22Rv1 (cell line): ENCODE measurements at regions not wholly inside any gene's neighbourhood (a gene's known extent, or its start where the extent isn't known, plus 50 kb on each side); places are given as distances from the start of the nearest gene placed in this dataset.

Experiments used
- CTCF ChIP-seq: fragments of 450-650 bp; IDR thresholded peaks from 2 replicates; pipeline ENCODE4 v1.5.1; 2017; ENCODE audit warnings: mild to moderate bottlenecking
- ZFX ChIP-seq: fragments of 450-650 bp; IDR thresholded peaks from 2 replicates; pipeline ENCODE4 v1.6.1; 2017; ENCODE audit warnings: antibody characterized with exemption, borderline replicate concordance

GRCh38 chr21:16193496-16194094, 463.8 kb downstream of the USP25 start:
- no peak for TF ChIP-seq CTCF
- no peak for TF ChIP-seq ZFX
